ENCODE measurements at regions not wholly inside any gene's neighbourhood (a gene's known extent, or its start where the extent isn't known, plus 50 kb on each side); places are given as distances from the start of the nearest gene placed in this dataset.
"Not testable (repeated sequence)": the region's sequence is repeated elsewhere in the genome, so short reads cannot be mapped to it uniquely, and the experiment has no call there.

DNA sequence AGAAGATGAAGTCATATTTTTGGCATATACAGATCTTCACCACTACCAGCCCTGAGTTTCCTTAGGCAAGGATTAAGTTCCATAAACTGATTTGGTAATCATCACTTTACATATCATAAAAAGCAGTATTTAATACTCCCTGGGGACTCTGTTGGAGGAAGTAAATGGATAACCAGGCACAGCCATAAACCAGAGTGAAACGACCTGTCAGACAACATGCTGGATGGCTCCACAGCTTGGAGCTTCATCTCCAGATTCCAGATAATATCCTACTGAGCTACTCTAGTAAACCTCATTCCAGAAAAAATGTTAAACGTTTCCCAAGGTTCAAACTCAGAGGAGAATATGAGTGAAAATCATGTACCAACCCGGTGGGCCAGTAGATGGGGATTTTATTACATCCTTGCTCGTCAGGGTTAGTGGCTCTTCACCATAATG, 109.2 kb downstream of the BASP1 start:
- Histone ChIP-seq H3K9ac (ENCODE audit: low read length) (no peak overlapping the region), H3K36me3 (ENCODE audit: control insufficient read depth, insufficient read depth, low read length) (no peaks in the 10 kb centered on the region), H3K27me3 (ENCODE audit: control insufficient read depth, insufficient read depth, low read length) (no peaks in the 10 kb centered on the region), H3K27ac (ENCODE audit: low read depth, low read length) (no peak overlapping the region), H3K4me1 (ENCODE audit: control insufficient read depth, insufficient read depth, low read length) (no peaks in the 10 kb centered on the region), H3K4me3 (ENCODE audit: low read length) (no peak overlapping the region)

DNA sequence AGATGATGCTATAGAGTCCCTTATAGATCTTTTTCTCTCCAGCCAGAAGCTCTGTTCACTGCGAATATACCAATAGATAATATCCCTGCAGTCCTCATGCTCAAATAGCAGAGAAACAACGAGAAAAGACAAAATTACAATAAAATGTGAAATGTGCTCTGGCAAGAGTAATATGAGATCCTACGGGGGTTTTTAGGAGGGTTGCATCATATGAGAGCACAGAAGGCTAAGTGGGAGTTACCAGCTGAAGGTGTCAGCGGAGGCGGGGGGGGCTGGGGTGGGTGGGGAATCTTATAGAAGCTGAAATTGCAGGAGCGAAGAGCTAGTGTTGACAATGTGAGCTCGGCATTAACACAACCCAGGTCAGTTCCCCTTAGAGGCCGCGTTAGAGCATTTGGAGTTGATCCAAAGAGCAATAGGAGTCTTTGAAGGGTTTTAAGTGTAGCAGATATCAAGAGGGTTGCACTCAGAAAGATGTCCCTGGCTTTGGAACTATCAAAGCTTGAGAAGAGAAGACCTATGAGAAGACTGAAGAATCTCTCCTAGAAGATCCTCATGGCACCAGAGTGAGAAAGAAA, 109.7 kb downstream of the BASP1 start:
- no peak overlapping the region for H3K27ac ChIP-seq (ENCODE audit: low read depth, low read length)
- H3K4me1 ChIP-seq (ENCODE audit: control insufficient read depth, insufficient read depth, low read length): no peaks in the 10 kb centered on the region

DNA sequence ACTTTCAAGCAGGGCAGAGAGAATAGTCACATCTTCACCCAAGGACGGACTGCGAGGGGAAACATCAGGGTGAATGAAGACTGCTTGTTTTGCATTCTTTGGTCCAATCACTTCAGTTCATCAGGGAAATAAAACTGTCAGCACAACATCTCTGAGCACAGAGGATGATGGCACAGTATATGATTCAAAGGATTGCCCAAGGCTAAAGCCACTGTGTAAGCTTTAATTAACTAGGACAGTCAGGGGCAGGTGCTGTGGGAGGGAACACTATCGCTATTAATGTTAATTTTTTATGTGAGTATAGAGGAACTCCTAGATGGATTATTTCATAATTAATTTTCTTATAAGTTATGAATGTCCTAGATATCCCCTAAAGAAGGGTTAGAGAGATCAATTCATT, 112.1 kb downstream of the BASP1 start:
- Histone ChIP-seq H3K4me3 (ENCODE audit: low read length) (no peak overlapping the region), H3K27me3 (ENCODE audit: control insufficient read depth, insufficient read depth, low read length) (no peaks in the 10 kb centered on the region), H3K36me3 (ENCODE audit: control insufficient read depth, insufficient read depth, low read length) (no peaks in the 10 kb centered on the region), H3K27ac (ENCODE audit: low read depth, low read length) (no peak overlapping the region), H3K9ac (ENCODE audit: low read length) (no peak overlapping the region), H3K4me1 (ENCODE audit: control insufficient read depth, insufficient read depth, low read length) (no peaks in the 10 kb centered on the region)

More for the DNA sequence above, 109.7 kb downstream of the BASP1 start:
- Histone ChIP-seq H3K4me3 (ENCODE audit: low read length) (no peak overlapping the region), H3K27me3 (ENCODE audit: control insufficient read depth, insufficient read depth, low read length) (no peaks in the 10 kb centered on the region), H3K36me3 (ENCODE audit: control insufficient read depth, insufficient read depth, low read length) (no peaks in the 10 kb centered on the region), H3K9ac (ENCODE audit: low read length) (no peak overlapping the region)

- H3K27ac ChIP-seq (ENCODE audit: low read depth, low read length): no peak overlapping the region
- H3K4me3 ChIP-seq (ENCODE audit: low read length): no peak overlapping the region
- H3K27me3 ChIP-seq (ENCODE audit: control insufficient read depth, insufficient read depth, low read length): no peaks in the 10 kb centered on the region
- no peak overlapping the region for H3K9ac ChIP-seq (ENCODE audit: low read length)
- H3K36me3 ChIP-seq (ENCODE audit: control insufficient read depth, insufficient read depth, low read length): no peaks in the 10 kb centered on the region
- no peaks in the 10 kb centered on the region for H3K4me1 ChIP-seq (ENCODE audit: control insufficient read depth, insufficient read depth, low read length)
Measured at GRCh38 chr5:17330386-17330785, 113.0 kb downstream of the BASP1 start.

GRCh38 chr5:17331651-17332050, 114.2 kb downstream of the BASP1 start:
- no peak overlapping the region for H3K9ac ChIP-seq (ENCODE audit: low read length)
- H3K27me3 ChIP-seq (ENCODE audit: control insufficient read depth, insufficient read depth, low read length): no peaks in the 10 kb centered on the region
- no peak overlapping the region for H3K27ac ChIP-seq (ENCODE audit: low read depth, low read length)
- H3K4me3 ChIP-seq (ENCODE audit: low read length): no peak overlapping the region
- no peaks in the 10 kb centered on the region for H3K36me3 ChIP-seq (ENCODE audit: control insufficient read depth, insufficient read depth, low read length)
- no peaks in the 10 kb centered on the region for H3K4me1 ChIP-seq (ENCODE audit: control insufficient read depth, insufficient read depth, low read length)

DNA sequence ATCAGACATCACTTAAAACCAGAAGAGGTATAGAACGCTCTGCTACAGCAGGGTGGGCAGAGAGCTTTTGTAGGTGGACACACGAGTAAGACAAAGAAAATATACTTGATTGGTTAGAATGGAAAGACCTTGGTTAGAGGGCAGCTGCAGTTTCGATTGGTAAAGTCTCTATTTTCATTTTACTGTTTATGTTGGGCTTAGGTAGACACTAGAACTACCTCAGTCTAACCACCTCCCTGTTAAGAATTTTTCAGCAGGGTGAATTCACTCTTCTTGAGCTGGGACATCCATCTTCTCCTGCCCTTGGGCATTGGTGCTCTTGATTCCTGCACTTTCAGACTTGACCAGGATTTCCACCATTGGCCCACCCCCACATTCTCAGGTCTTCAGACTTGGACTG, 116.3 kb downstream of the BASP1 start:
- no peaks in the 10 kb centered on the region for H3K4me1 ChIP-seq (ENCODE audit: control insufficient read depth, insufficient read depth, low read length)
- no peaks in the 10 kb centered on the region for H3K27me3 ChIP-seq (ENCODE audit: control insufficient read depth, insufficient read depth, low read length)

DNA sequence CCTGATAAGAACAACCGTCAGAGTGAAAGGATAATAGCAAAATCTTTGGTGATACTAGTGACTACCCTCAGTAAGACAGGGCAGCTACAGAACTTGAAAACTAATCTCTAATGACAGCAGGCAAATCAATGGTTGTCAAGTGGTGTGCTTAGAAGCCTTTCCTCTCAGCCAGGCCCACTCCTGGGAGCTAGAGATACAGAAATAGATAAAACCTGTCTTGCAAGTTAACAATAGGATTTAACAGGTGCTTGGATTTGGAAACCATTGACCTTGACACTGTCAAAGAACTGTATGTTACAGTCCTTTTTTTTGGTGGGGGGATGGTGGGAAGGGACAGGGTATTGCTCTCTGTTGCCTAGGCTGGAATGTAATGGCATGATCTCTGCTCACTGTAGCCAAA, 118.6 kb downstream of the BASP1 start:
- no peak overlapping the region for H3K9ac ChIP-seq (ENCODE audit: low read length)
- no peaks in the 10 kb centered on the region for H3K36me3 ChIP-seq (ENCODE audit: control insufficient read depth, insufficient read depth, low read length)
- H3K27ac ChIP-seq (ENCODE audit: low read depth, low read length): no peak overlapping the region
- no peaks in the 10 kb centered on the region for H3K27me3 ChIP-seq (ENCODE audit: control insufficient read depth, insufficient read depth, low read length)
- no peaks in the 10 kb centered on the region for H3K4me1 ChIP-seq (ENCODE audit: control insufficient read depth, insufficient read depth, low read length)
- no peak overlapping the region for H3K4me3 ChIP-seq (ENCODE audit: low read length)

More for the DNA sequence above, 116.3 kb downstream of the BASP1 start:
- Histone ChIP-seq H3K27ac (ENCODE audit: low read depth, low read length) (no peak overlapping the region), H3K9ac (ENCODE audit: low read length) (no peak overlapping the region), H3K4me3 (ENCODE audit: low read length) (no peak overlapping the region), H3K36me3 (ENCODE audit: control insufficient read depth, insufficient read depth, low read length) (no peaks in the 10 kb centered on the region)

DNA sequence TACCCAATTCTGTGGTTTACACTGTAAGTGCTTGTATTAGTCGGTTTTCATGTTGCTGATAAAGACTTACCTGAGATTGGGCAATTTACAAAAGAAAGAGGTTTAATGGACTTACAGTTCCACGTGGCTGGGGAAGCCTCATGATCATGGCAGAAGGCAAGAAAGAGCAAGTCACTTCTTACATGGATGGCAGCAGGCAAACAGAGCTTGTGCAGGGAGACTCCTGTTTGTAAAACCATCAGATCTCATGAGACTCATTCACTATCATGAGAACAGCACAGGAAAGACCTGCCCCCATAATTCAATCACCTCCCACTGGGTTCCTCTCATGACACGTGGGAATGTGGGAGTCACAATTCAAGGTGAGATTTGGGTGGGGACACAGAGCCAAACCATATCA, 119.3 kb downstream of the BASP1 start:
- not testable (repeated sequence) for H3K36me3 ChIP-seq (ENCODE audit: control insufficient read depth, insufficient read depth, low read length); H3K27me3 ChIP-seq (ENCODE audit: control insufficient read depth, insufficient read depth, low read length); H3K9ac ChIP-seq (ENCODE audit: low read length); H3K27ac ChIP-seq (ENCODE audit: low read depth, low read length); H3K4me3 ChIP-seq (ENCODE audit: low read length); H3K4me1 ChIP-seq (ENCODE audit: control insufficient read depth, insufficient read depth, low read length)

DNA sequence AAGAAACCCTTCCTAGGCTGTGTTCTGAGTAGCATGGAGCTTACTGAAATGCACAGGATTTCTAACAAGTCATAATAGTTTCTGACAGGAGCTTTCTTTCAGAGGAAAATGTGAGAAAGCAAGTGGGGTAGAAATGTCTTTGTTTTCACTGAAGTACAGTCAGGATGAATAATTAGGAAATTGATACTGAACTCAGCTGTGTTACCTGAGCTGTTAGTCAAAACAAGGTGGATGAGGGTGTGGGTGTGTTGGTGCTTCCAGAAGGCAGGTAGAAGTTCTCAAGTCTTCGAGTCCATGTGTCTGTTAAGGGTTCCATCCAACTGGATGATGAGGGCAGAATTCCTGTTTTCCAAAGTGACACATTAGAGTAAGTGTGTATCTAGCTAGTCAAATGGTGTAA, 122.4 kb downstream of the BASP1 start:
- H3K4me1 ChIP-seq (ENCODE audit: control insufficient read depth, insufficient read depth, low read length): no peaks in the 10 kb centered on the region
- no peaks in the 10 kb centered on the region for H3K36me3 ChIP-seq (ENCODE audit: control insufficient read depth, insufficient read depth, low read length)
- H3K27me3 ChIP-seq (ENCODE audit: control insufficient read depth, insufficient read depth, low read length): no peaks in the 10 kb centered on the region
- H3K9ac ChIP-seq (ENCODE audit: low read length): no peak overlapping the region
- H3K27ac ChIP-seq (ENCODE audit: low read depth, low read length): no peak overlapping the region
- no peak overlapping the region for H3K4me3 ChIP-seq (ENCODE audit: low read length)

- H3K36me3 ChIP-seq (ENCODE audit: control insufficient read depth, insufficient read depth, low read length): no peaks in the 10 kb centered on the region
- H3K27me3 ChIP-seq (ENCODE audit: control insufficient read depth, insufficient read depth, low read length): no peaks in the 10 kb centered on the region
- no peaks in the 10 kb centered on the region for H3K4me1 ChIP-seq (ENCODE audit: control insufficient read depth, insufficient read depth, low read length)
- H3K27ac ChIP-seq (ENCODE audit: low read depth, low read length): no peak overlapping the region
- H3K4me3 ChIP-seq (ENCODE audit: low read length): no peak overlapping the region
- H3K9ac ChIP-seq (ENCODE audit: low read length): no peak overlapping the region
Measured at GRCh38 chr5:17340379-17340778, 122.9 kb downstream of the BASP1 start.

DNA sequence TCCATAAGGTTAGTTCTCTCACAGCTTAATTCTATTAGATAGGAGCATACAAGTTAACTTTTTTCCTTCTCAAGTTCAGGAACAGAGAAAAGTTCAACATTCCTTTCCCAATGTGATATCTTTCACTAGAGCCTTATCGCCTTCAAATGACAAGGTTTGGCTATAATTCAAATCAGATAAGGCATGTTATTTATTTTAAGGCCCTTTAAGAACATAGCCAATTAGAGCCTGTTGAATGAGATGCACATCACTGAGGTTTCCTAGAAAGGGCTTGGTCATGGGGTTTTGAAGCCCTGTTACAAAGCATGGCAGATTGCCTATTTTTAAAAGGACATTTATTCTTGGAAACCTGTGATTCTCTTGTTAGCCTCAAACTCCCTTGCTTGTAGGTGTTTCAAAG, 123.4 kb downstream of the BASP1 start:
- H3K36me3 ChIP-seq (ENCODE audit: control insufficient read depth, insufficient read depth, low read length): no peaks in the 10 kb centered on the region
- H3K9ac ChIP-seq (ENCODE audit: low read length): no peak overlapping the region
- no peaks in the 10 kb centered on the region for H3K27me3 ChIP-seq (ENCODE audit: control insufficient read depth, insufficient read depth, low read length)
- H3K4me3 ChIP-seq (ENCODE audit: low read length): no peak overlapping the region
- no peak overlapping the region for H3K27ac ChIP-seq (ENCODE audit: low read depth, low read length)
- H3K4me1 ChIP-seq (ENCODE audit: control insufficient read depth, insufficient read depth, low read length): no peaks in the 10 kb centered on the region

DNA sequence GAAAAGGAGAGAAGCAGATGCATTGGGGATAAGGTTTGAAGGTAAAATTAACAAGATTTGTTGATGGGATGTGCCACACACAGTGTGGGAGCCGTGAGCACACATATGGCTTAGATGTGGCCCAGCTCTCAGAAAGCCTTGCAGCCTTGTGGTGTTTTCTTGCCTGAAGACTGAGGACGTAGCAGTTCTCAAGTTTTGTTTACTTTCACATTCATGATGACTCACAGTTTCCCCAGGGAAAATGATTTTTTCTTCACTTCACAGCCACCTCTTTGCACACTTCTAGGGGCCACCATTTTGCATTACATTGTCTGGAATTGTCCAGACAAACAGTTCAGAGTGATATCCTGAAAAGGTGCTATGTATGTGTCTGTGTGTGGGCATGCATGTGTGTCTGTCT, 126.2 kb downstream of the BASP1 start:
- Histone ChIP-seq H3K9ac (ENCODE audit: low read length) (no peak overlapping the region), H3K36me3 (ENCODE audit: control insufficient read depth, insufficient read depth, low read length) (no peaks in the 10 kb centered on the region), H3K27me3 (ENCODE audit: control insufficient read depth, insufficient read depth, low read length) (no peaks in the 10 kb centered on the region), H3K4me1 (ENCODE audit: control insufficient read depth, insufficient read depth, low read length) (no peaks in the 10 kb centered on the region), H3K27ac (ENCODE audit: low read depth, low read length) (no peak overlapping the region), H3K4me3 (ENCODE audit: low read length) (no peak overlapping the region)

DNA sequence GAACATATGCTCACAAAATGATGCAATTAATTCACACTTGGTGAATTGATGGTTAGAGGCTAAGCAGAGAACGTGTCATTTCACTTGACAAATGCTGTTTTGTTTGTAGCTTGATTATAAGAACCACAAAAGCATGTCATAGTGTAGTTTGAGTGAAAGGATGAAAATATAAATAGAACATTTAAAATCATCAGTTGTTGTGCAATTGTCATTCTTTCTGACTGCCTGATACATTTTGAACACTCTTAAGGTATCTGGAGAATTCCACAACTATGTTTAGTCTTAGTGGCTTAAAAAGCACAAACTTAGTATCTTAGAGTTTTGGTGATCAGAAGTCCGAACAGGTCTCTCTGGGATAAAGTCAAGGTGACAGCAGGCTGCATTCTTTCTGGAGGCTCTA, 129.4 kb downstream of the BASP1 start:
- no peak overlapping the region for H3K9ac ChIP-seq (ENCODE audit: low read length)
- no peak overlapping the region for H3K27ac ChIP-seq (ENCODE audit: low read depth, low read length)
- no peak overlapping the region for H3K4me3 ChIP-seq (ENCODE audit: low read length)
- no peaks in the 10 kb centered on the region for H3K36me3 ChIP-seq (ENCODE audit: control insufficient read depth, insufficient read depth, low read length)
- H3K27me3 ChIP-seq (ENCODE audit: control insufficient read depth, insufficient read depth, low read length): no peaks in the 10 kb centered on the region
- no peaks in the 10 kb centered on the region for H3K4me1 ChIP-seq (ENCODE audit: control insufficient read depth, insufficient read depth, low read length)

Measured in rectal smooth muscle tissue (tissue), 1 donor.